ENCODE measurements at regions not wholly inside any gene's neighbourhood (a gene's known extent, or its start where the extent isn't known, plus 50 kb on each side); places are given as distances from the start of the nearest gene placed in this dataset.

DNA sequence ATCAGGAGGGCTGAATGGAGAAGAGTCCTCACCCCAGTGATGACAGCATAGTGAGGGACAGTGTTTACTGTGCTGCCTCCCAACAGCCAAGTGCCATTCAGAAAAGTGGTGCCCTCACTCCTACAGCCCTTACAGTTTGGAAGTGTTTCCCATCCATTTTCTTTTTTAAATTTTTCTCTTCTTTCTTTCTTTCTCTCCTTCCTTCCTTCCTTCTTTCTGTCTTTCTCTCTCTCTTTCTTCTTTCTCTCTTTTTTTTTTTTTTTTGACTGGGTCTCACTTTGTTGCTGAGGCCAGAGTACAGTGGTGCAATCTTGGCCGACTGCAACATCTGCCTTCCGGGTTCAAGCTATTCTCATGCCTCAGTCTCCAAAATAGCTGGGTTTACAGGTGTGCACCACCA, 755.3 kb downstream of the UQCRFS1 start:
- H3K27ac Mint-ChIP-seq, result no peak overlapping the region
- ChIA-PET POLR2A (no interaction called here), CTCF (no interaction called here)
- no peaks in the 10 kb centered on the region for H3K36me3 Mint-ChIP-seq (ENCODE audit: low read depth)
- ATAC-seq, result no peak
- intact Hi-C loops (cut with micrococcal nuclease), result no loop called here
- TF ChIP-seq, protein P1, sequence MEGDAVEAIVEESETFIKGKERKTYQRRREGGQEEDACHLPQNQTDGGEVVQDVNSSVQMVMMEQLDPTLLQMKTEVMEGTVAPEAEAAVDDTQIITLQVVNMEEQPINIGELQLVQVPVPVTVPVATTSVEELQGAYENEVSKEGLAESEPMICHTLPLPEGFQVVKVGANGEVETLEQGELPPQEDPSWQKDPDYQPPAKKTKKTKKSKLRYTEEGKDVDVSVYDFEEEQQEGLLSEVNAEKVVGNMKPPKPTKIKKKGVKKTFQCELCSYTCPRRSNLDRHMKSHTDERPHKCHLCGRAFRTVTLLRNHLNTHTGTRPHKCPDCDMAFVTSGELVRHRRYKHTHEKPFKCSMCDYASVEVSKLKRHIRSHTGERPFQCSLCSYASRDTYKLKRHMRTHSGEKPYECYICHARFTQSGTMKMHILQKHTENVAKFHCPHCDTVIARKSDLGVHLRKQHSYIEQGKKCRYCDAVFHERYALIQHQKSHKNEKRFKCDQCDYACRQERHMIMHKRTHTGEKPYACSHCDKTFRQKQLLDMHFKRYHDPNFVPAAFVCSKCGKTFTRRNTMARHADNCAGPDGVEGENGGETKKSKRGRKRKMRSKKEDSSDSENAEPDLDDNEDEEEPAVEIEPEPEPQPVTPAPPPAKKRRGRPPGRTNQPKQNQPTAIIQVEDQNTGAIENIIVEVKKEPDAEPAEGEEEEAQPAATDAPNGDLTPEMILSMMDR (IDR thresholded peaks at IDR 0.05), result no peak
- no peaks in the 10 kb centered on the region for H3K27me3 Mint-ChIP-seq
- no peak overlapping the region for H3K4me3 Mint-ChIP-seq
- H3K4me1 Mint-ChIP-seq (ENCODE audit: low read depth), result peaks cover 6% of the 10 kb centered on the region
- DNase-seq, result no peak
- no peaks in the 10 kb centered on the region for H3K9me3 Mint-ChIP-seq

DNA sequence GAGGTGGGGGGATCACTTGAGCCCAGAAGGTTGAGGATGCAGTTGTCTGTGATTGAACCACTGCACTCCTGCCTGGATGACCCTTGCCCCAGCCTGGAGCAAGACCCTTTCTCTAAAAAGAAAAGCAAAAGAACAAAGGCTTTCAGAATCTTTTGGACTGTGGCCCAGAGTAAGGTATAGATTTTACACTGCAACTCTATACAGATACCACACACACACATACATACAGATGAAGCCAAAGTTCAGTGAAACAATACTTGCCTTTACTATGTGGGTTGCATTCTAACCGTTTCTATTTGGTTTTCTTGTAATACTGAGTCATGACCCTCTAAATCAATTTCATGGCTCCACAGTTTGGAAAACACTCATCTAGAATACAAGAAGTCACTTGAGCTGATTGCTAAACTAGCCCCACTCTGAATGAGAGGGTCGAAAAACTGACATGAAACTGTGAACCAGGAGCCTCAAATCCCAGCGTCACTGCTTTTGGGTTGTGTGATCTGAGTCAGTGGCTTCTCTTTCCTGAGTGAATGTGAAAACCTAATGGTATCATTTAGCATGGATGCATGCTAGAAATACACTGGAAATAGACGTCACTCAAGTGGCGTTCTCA, 756.1 kb downstream of the UQCRFS1 start:
- POLR2A ChIA-PET, result no interaction called here

DNA sequence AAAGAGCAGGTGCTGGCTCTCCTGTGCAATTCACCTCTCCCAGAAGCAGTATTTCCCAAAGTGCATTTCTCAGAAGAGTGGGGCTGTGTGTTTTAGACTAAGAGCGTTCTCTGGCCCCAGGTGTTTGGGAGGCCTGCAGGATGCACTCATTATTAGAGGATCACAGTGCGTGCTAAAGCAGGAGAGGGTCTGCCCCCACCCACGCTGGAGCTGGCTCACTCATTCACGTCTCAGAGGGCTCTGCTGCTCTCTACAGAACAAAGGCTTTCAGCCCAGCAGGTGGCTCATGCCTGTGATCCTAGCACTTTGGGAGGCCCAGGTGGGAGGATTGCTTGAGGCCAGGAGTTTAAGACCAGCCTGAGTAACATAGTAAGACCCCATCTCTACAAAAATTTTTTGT, 756.7 kb downstream of the UQCRFS1 start:
- TF ChIP-seq, protein P1 (IDR thresholded peaks at IDR 0.05), result no peak
- ChIA-PET CTCF (interaction anchor here (1.3 kb wide), 1 partner anchor 10 kb away, joined by 3 read pairs; no protein-coding TSS in a partner anchor), POLR2A (no interaction called here)
- peaks cover 6% of the 10 kb centered on the region for H3K4me1 Mint-ChIP-seq (ENCODE audit: low read depth)
- intact Hi-C loops (cut with micrococcal nuclease), result no loop called here
- ATAC-seq, result peak; percentile 80
- H3K36me3 Mint-ChIP-seq (ENCODE audit: low read depth), result no peaks in the 10 kb centered on the region
- no peak overlapping the region for H3K27ac Mint-ChIP-seq
- H3K9me3 Mint-ChIP-seq, result no peaks in the 10 kb centered on the region
- no peaks in the 10 kb centered on the region for H3K27me3 Mint-ChIP-seq
- DNase-seq, result peak; percentile 64
- H3K4me3 Mint-ChIP-seq, result no peak overlapping the region

More for the DNA sequence above, 756.1 kb downstream of the UQCRFS1 start:
- no peak overlapping the region for H3K4me3 Mint-ChIP-seq
- DNase-seq, result no peak
- no peaks in the 10 kb centered on the region for H3K36me3 Mint-ChIP-seq (ENCODE audit: low read depth)
- H3K27ac Mint-ChIP-seq, result no peak overlapping the region
- no peak for ATAC-seq
- H3K9me3 Mint-ChIP-seq, result no peaks in the 10 kb centered on the region
- H3K27me3 Mint-ChIP-seq, result no peaks in the 10 kb centered on the region
- CTCF ChIA-PET, result interaction anchor here (1.3 kb wide), 1 partner anchor 9 kb away, joined by 3 read pairs; no protein-coding TSS in a partner anchor
- TF ChIP-seq, protein P1 (IDR thresholded peaks at IDR 0.05), result no peak
- intact Hi-C loops (cut with micrococcal nuclease), result no loop called here
- H3K4me1 Mint-ChIP-seq (ENCODE audit: low read depth), result peaks cover 6% of the 10 kb centered on the region

DNA sequence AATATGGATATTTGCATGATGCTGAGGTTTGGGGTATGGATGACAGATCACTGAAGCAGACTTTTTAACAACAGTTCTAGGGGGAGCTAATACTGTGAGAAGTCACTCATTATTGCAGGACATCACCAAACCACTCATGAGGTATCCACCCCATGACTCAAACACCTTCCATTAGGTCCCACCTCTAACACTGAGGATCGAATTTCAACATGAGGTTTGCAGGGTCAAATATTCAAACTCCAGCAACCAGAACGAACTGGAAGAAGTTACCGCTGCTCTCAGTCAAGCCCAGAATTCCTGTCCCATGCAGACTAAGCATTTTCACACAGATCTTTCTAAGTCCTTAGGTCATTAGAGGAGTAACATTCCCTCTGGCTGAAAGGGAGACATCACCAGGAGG, 758.9 kb downstream of the UQCRFS1 start:
- Mint-ChIP-seq H3K9me3 (no peaks in the 10 kb centered on the region), H3K4me1 (ENCODE audit: low read depth) (no peaks in the 10 kb centered on the region), H3K4me3 (no peak overlapping the region), H3K27ac (no peak overlapping the region), H3K36me3 (ENCODE audit: low read depth) (no peaks in the 10 kb centered on the region), H3K27me3 (no peaks in the 10 kb centered on the region)
- ChIA-PET CTCF (interaction anchor here (1.4 kb wide), 1 partner anchor 180 kb away, joined by 3 read pairs; no protein-coding TSS in a partner anchor), POLR2A (no interaction called here)
- TF ChIP-seq, protein P1 (IDR thresholded peaks at IDR 0.05), result no peak
- intact Hi-C loops (cut with micrococcal nuclease), result no loop called here
- DNase-seq, result no peak
- no peak for ATAC-seq

DNA sequence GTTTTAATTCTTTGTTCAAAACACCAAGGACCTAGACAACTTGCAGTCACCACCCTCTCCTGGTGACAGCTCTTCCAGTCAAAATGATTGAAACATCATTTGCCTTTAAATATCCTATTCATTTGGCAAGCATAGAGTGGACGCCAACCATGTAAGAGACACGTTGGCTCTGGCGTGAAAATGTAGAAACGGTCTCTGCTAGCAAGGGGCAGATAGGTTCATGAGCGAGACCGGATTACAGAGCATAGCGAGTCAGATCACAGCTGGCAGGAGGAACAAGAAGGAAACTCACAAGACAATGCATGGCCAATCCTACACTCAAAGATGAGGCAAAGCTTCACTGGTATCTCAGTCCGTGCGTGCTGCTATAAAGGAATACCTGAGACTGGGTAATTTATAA, 759.5 kb downstream of the UQCRFS1 start:
- DNase-seq (no peak), ATAC-seq (no peak)
- Mint-ChIP-seq H3K27me3 (no peaks in the 10 kb centered on the region), H3K9me3 (no peaks in the 10 kb centered on the region), H3K36me3 (ENCODE audit: low read depth) (no peaks in the 10 kb centered on the region), H3K4me3 (no peak overlapping the region), H3K4me1 (ENCODE audit: low read depth) (no peaks in the 10 kb centered on the region), H3K27ac (no peak overlapping the region)
- CTCF ChIA-PET, result interaction anchor here (1.4 kb wide), 1 partner anchor 181 kb away, joined by 3 read pairs; no protein-coding TSS in a partner anchor
- TF ChIP-seq, protein P1 (IDR thresholded peaks at IDR 0.05), result no peak
- intact Hi-C loops (cut with micrococcal nuclease), result no loop called here
- POLR2A ChIA-PET, result no interaction called here

Data from activated CD8-positive, alpha-beta T cell treated with anti-CD3 and anti-CD28 coated beads for 36 hours (primary cell).